ENCODE measurements at regions not wholly inside any gene's neighbourhood (a gene's known extent, or its start where the extent isn't known, plus 50 kb on each side); places are given as distances from the start of the nearest gene placed in this dataset.

DNA sequence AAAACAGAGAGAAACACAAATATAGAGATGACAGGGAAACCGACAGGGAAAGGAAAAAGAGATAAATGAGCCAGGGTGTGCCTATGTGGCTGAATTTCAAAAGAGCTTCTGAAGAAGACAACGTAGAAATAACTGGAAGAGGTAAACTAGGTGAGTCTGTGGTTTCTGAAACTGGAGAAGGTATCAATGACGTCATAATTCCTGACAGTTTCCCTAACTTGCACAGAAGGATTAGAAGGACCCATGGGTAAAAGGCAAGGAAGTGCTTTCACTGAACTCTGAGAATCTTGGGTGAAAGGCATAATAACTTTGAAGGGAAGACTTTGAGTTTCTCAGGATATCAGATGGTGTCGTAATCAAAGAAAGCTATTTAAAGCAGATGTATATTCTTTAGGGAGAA lies 790.8 kb upstream of the NUDT12 start:
- TF ChIP-seq, protein P1, sequence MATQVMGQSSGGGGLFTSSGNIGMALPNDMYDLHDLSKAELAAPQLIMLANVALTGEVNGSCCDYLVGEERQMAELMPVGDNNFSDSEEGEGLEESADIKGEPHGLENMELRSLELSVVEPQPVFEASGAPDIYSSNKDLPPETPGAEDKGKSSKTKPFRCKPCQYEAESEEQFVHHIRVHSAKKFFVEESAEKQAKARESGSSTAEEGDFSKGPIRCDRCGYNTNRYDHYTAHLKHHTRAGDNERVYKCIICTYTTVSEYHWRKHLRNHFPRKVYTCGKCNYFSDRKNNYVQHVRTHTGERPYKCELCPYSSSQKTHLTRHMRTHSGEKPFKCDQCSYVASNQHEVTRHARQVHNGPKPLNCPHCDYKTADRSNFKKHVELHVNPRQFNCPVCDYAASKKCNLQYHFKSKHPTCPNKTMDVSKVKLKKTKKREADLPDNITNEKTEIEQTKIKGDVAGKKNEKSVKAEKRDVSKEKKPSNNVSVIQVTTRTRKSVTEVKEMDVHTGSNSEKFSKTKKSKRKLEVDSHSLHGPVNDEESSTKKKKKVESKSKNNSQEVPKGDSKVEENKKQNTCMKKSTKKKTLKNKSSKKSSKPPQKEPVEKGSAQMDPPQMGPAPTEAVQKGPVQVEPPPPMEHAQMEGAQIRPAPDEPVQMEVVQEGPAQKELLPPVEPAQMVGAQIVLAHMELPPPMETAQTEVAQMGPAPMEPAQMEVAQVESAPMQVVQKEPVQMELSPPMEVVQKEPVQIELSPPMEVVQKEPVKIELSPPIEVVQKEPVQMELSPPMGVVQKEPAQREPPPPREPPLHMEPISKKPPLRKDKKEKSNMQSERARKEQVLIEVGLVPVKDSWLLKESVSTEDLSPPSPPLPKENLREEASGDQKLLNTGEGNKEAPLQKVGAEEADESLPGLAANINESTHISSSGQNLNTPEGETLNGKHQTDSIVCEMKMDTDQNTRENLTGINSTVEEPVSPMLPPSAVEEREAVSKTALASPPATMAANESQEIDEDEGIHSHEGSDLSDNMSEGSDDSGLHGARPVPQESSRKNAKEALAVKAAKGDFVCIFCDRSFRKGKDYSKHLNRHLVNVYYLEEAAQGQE (IDR thresholded peaks at IDR 0.05; ENCODE audit: insufficient read depth in 1 of 2, low read depth in 2 of 2, low read length in 2 of 2): no peak
- TF ChIP-seq POLR2AphosphoS5 (IDR thresholded peaks at IDR 0.05; ENCODE audit: low read depth, low read length): no peak
- no peak for TF ChIP-seq SIN3A (IDR thresholded peaks at IDR 0.05; ENCODE audit: borderline replicate concordance, insufficient read depth, low read length)
- TF ChIP-seq FOXP2 (optimal IDR thresholded peaks at IDR 0.05; ENCODE audit: borderline replicate concordance, extremely low read depth, extremely low read length, insufficient read depth): no peak
- no peak for TF ChIP-seq TAF1 (IDR thresholded peaks at IDR 0.05; ENCODE audit: borderline replicate concordance, insufficient read depth, low read length)

DNA sequence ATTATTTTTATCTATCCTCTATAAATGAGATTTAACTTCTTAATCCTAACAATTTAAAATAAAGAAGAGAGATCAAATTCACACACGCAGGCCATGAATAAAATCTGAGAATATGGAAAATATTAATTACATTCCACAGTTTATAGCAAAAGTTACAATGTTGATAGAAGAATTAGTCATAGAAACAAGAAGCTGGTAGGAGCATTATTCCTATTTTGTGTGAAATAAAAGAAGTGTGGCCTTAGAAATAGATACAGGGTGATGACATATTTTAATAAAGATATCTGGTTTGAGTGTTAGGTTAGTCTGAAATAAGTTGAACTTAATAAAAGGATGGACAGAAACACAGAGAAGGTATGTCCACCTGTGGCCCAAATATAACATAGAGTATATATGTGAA lies 790.4 kb upstream of the NUDT12 start:
- TF ChIP-seq POLR2AphosphoS5 (IDR thresholded peaks at IDR 0.05; ENCODE audit: low read depth, low read length) (no peak), SIN3A (IDR thresholded peaks at IDR 0.05; ENCODE audit: borderline replicate concordance, insufficient read depth, low read length) (no peak), TAF1 (IDR thresholded peaks at IDR 0.05; ENCODE audit: borderline replicate concordance, insufficient read depth, low read length) (no peak), FOXP2 (optimal IDR thresholded peaks at IDR 0.05; ENCODE audit: borderline replicate concordance, extremely low read depth, extremely low read length, insufficient read depth) (no peak)
- TF ChIP-seq, protein P1 (IDR thresholded peaks at IDR 0.05; ENCODE audit: insufficient read depth in 1 of 2, low read depth in 2 of 2, low read length in 2 of 2): no peak

GRCh38 chr5:104347119-104347708 lies 784.6 kb upstream of the NUDT12 start:
- TF ChIP-seq TAF1 (IDR thresholded peaks at IDR 0.05; ENCODE audit: borderline replicate concordance, insufficient read depth, low read length) (no peak), POLR2AphosphoS5 (IDR thresholded peaks at IDR 0.05; ENCODE audit: low read depth, low read length) (no peak), SIN3A (IDR thresholded peaks at IDR 0.05; ENCODE audit: borderline replicate concordance, insufficient read depth, low read length) (no peak), FOXP2 (optimal IDR thresholded peaks at IDR 0.05; ENCODE audit: borderline replicate concordance, extremely low read depth, extremely low read length, insufficient read depth) (no peak)
- TF ChIP-seq, protein P1 (IDR thresholded peaks at IDR 0.05; ENCODE audit: insufficient read depth in 1 of 2, low read depth in 2 of 2, low read length in 2 of 2): no peak

DNA sequence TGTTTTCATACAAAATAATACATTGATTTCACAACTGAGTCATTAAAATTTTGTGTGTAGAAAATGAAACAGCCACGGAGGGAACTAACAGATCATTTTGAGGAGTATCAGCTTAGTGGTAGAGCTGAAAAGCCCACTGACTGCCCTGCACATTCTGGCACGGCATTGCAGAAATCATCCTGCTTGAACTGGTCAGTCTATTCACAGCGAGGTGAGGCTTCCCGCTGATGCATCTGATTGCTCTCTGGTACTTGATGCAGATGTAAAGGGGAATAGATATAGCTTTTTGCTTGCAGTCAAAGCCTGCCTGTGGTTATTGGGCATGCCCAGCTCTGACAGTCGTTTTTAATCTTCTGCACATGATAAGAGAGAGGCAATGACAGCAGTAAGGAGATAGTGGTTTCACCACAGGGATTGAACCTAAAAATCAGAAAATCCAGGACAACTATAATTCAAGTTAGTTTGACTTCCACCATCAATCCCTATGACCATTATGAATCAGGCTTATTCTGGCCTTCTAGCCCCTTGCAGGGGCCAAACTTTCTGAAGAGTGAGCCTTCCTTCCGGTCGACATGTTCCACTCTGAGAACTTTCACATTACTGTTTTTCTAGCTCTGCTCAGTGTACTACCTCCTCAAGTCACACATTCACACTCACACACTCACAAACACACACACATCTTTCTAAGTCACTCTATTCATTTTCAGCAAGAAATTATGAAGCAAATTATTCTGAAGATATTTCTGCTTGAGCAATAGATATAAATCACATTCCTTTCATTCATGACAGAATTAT lies 782.8 kb upstream of the NUDT12 start:
- TF ChIP-seq SIN3A (IDR thresholded peaks at IDR 0.05; ENCODE audit: borderline replicate concordance, insufficient read depth, low read length) (no peak), TAF1 (IDR thresholded peaks at IDR 0.05; ENCODE audit: borderline replicate concordance, insufficient read depth, low read length) (no peak), POLR2AphosphoS5 (IDR thresholded peaks at IDR 0.05; ENCODE audit: low read depth, low read length) (no peak), FOXP2 (optimal IDR thresholded peaks at IDR 0.05; ENCODE audit: borderline replicate concordance, extremely low read depth, extremely low read length, insufficient read depth) (no peak)
- TF ChIP-seq, protein P1 (IDR thresholded peaks at IDR 0.05; ENCODE audit: insufficient read depth in 1 of 2, low read depth in 2 of 2, low read length in 2 of 2): no peak

Measured in PFSK-1 (cell line).